DND-41 (cell line): ENCODE measurements at regions not wholly inside any gene's neighbourhood (a gene's known extent, or its start where the extent isn't known, plus 50 kb on each side); places are given as distances from the start of the nearest gene placed in this dataset.
A peak's percentile ranks its signal among the peaks of the same experiment; 100 is the strongest.
"Not testable (repeated sequence)": the region's sequence is repeated elsewhere in the genome, so short reads cannot be mapped to it uniquely, and the experiment has no call there.

ENCODE experiments used
- ATAC-seq: fragments of 200-7000 bp; cut with Tn5 transposase; 3 replicates; pipeline ENCODE4 v1.9.1; 2021; ENCODE audit warnings: low read depth; ENCODE audit not compliant: insufficient read depth
- DNase-seq: peaks from one replicate; pipeline ENCODE4 v3.0.0-alpha.2; 2020
- H2AFZ ChIP-seq: 2 replicates; pipeline ENCODE4 v1.6.0; 2012; ENCODE audit warnings: low read depth, low read length
- H3K27ac ChIP-seq: 2 replicates; pipeline ENCODE4 v1.5.1; 2012; ENCODE audit warnings: low read length, inconsistent platforms
- H3K27me3 ChIP-seq: fragments of 200-600 bp; sonication (generic); 2 replicates; pipeline ENCODE4 v1.6.0; 2012; ENCODE audit warnings: low read length, mild to moderate bottlenecking, inconsistent platforms; ENCODE audit not compliant: insufficient read depth, poor library complexity
- H3K36me3 ChIP-seq: 2 replicates; pipeline ENCODE4 v1.5.1; 2012; ENCODE audit warnings: low read length, inconsistent platforms; ENCODE audit not compliant: insufficient read depth
- H3K4me1 ChIP-seq: 2 replicates; pipeline ENCODE4 v1.5.1; 2012; ENCODE audit warnings: mild to moderate bottlenecking, low read length; ENCODE audit not compliant: insufficient read depth
- H3K4me2 ChIP-seq: 2 replicates; pipeline ENCODE4 v1.6.0; 2012; ENCODE audit warnings: mild to moderate bottlenecking, moderate library complexity, low read length, inconsistent platforms; ENCODE audit not compliant: insufficient read depth
- H3K4me3 ChIP-seq, 2 experiments: fragments of 200-600 bp in 1 of 2; shearing (Covaris generic) in 1 of 2; 2 replicates each; pipeline ENCODE4 v1.5.1; 2012 to 2016; ENCODE audit warnings: inconsistent platforms in 2 of 2, low read length in 2 of 2, mild to moderate bottlenecking in 2 of 2, low read depth in 1 of 2, moderate library complexity in 1 of 2
- H3K79me2 ChIP-seq: 2 replicates; pipeline ENCODE4 v1.6.0; 2012; ENCODE audit warnings: low read length, inconsistent platforms; ENCODE audit not compliant: insufficient read depth
- H3K9ac ChIP-seq: 2 replicates; pipeline ENCODE4 v1.6.0; 2012; ENCODE audit warnings: low read depth, mild to moderate bottlenecking, inconsistent platforms, low read length, moderate library complexity
- H3K9me3 ChIP-seq: 2 replicates; pipeline ENCODE4 v1.5.1; 2012; ENCODE audit warnings: low read length, moderate library complexity, mild to moderate bottlenecking, inconsistent platforms; ENCODE audit not compliant: insufficient read depth, severe bottlenecking
- H4K20me1 ChIP-seq: 2 replicates; pipeline ENCODE4 v1.6.0; 2012; ENCODE audit warnings: low read length; ENCODE audit not compliant: insufficient read depth
- CTCF ChIP-seq: IDR thresholded peaks from 2 replicates; pipeline ENCODE4 v1.5.1; 2012; ENCODE audit warnings: borderline replicate concordance, low read length, moderate library complexity, mild to moderate bottlenecking; ENCODE audit not compliant: poor library complexity, severe bottlenecking; ENCODE audit errors: extremely low read depth
- EZH2 ChIP-seq: IDR thresholded peaks from 3 replicates; pipeline ENCODE4 v1.6.1; 2012; ENCODE audit warnings: borderline replicate concordance, low read depth, mild to moderate bottlenecking, moderate library complexity, low read length, inconsistent platforms; ENCODE audit not compliant: severe bottlenecking

- Histone ChIP-seq H4K20me1 (no peaks in the 10 kb centered on the region), H2AFZ (no peak overlapping the region), H3K79me2 (no peaks in the 10 kb centered on the region), H3K4me3 (no peak overlapping the region), H3K4me2 (peak overlapping the region; percentile 59; the same call in 1 of the 2 replicates), H3K27ac (peak overlapping the region; percentile 85), H3K36me3 (no peaks in the 10 kb centered on the region), H3K27me3 (no peaks in the 10 kb centered on the region), H3K9ac (peak overlapping the region; percentile 54), H3K4me1 (peaks cover 63% of the 10 kb centered on the region), H3K9me3 (no peaks in the 10 kb centered on the region)
- no peak for ATAC-seq
- no peak for DNase-seq
- no peak for TF ChIP-seq CTCF
- no peak for TF ChIP-seq EZH2
Observed at GRCh38 chr14:106606936-106607335, 1080.6 kb downstream of the TMEM121 start.

- no peaks in the 10 kb centered on the region for H3K36me3 ChIP-seq
- H3K4me3 ChIP-seq = no peak overlapping the region
- H3K27ac ChIP-seq = peak overlapping the region; percentile 47
- TF ChIP-seq EZH2 (no peak), CTCF (peak; percentile 49)
- H3K79me2 ChIP-seq = no peaks in the 10 kb centered on the region
- peaks cover 52% of the 10 kb centered on the region for H3K4me1 ChIP-seq
- peak; percentile 44 for ATAC-seq
- DNase-seq = peak; percentile 60
- H4K20me1 ChIP-seq = no peaks in the 10 kb centered on the region
- H3K9ac ChIP-seq = no peak overlapping the region
- H3K27me3 ChIP-seq = no peaks in the 10 kb centered on the region
- no peaks in the 10 kb centered on the region for H3K9me3 ChIP-seq
- no peak overlapping the region for H3K4me2 ChIP-seq
- no peak overlapping the region for H2AFZ ChIP-seq
Observed at GRCh38 chr14:106610691-106611090, 1084.3 kb downstream of the TMEM121 start.

- no peaks in the 10 kb centered on the region for H3K36me3 ChIP-seq
- ATAC-seq = no peak
- H3K9me3 ChIP-seq = no peaks in the 10 kb centered on the region
- DNase-seq = no peak
- no peak overlapping the region for H3K4me2 ChIP-seq
- no peaks in the 10 kb centered on the region for H3K79me2 ChIP-seq
- H3K4me3 ChIP-seq = no peak overlapping the region
- H3K27ac ChIP-seq = no peak overlapping the region
- TF ChIP-seq CTCF (no peak), EZH2 (no peak)
- H3K4me1 ChIP-seq = peaks cover 33% of the 10 kb centered on the region
- H3K27me3 ChIP-seq = no peaks in the 10 kb centered on the region
- H2AFZ ChIP-seq = no peak overlapping the region
- no peaks in the 10 kb centered on the region for H4K20me1 ChIP-seq
- no peak overlapping the region for H3K9ac ChIP-seq
Observed at GRCh38 chr14:106613256-106613655, 1086.9 kb downstream of the TMEM121 start.

GRCh38 chr14:106618471-106618951, 1092.1 kb downstream of the TMEM121 start:
- not testable (repeated sequence) for H3K9me3 ChIP-seq, H3K36me3 ChIP-seq, H3K79me2 ChIP-seq, H3K27me3 ChIP-seq, H3K4me2 ChIP-seq, H3K4me3 ChIP-seq, H2AFZ ChIP-seq, H4K20me1 ChIP-seq
- Histone ChIP-seq H3K9ac (peak overlapping the region; percentile 4; the same call in 1 of the 2 replicates), H3K27ac (peak overlapping the region; percentile 67), H3K4me1 (peaks cover 48% of the 10 kb centered on the region)
- ATAC-seq (peak; percentile 54), DNase-seq (peak; percentile 87)
- TF ChIP-seq CTCF = peak; percentile 86
